IMR-90 (cell line): ENCODE measurements at regions not wholly inside any gene's neighbourhood (a gene's known extent, or its start where the extent isn't known, plus 50 kb on each side); places are given as distances from the start of the nearest gene placed in this dataset.

ENCODE experiments used
- ATAC-seq: fragments of 200-7000 bp; cut with Tn5 transposase; 2 replicates; pipeline ENCODE4 v1.9.1; 2020; ENCODE audit warnings: low read depth, mild to moderate bottlenecking, moderate library complexity
- BruUV-seq: library from RNA; stranded (reverse); fragments of 400-500 nt; replicated peaks from 2 replicates; lab custom pipeline; 2021; lab: Mats Ljungman, UMichigan
- CTCF ChIA-PET: fragments of 300-600 bp; formaldehyde crosslinking; extraction: SDS; loops from one replicate; lab custom pipeline; 2021; ENCODE audit warnings: antibody characterized with exemption; lab: Yijun Ruan, JAX
- POLR2A ChIA-PET: fragments of 300-600 bp; sonication (Branson Sonifier 250); formaldehyde crosslinking; loops from one replicate; lab custom pipeline; 2022; ENCODE audit warnings: antibody characterized with exemption; ENCODE audit not compliant: unreplicated experiment; lab: Charles Lee
- DNase-seq: peaks from one replicate; pipeline ENCODE4 v3.0.0; 2013
- H2AFZ ChIP-seq: replicated peaks from 2 replicates; pipeline ENCODE3; 2013; ENCODE audit warnings: low read length, mild to moderate bottlenecking; ENCODE audit not compliant: poor library complexity
- H2AK5ac ChIP-seq: 2 replicates; pipeline ENCODE4 v1.6.1; 2013; ENCODE audit warnings: low read depth, low read length, inconsistent platforms
- H2AK9ac ChIP-seq: replicated peaks from 2 replicates; pipeline ENCODE3; 2013; ENCODE audit warnings: mild to moderate bottlenecking, low read depth, low read length, moderate library complexity; ENCODE audit not compliant: poor library complexity
- H2BK120ac ChIP-seq: 2 replicates; pipeline ENCODE4 v1.6.1; 2013; ENCODE audit warnings: low read depth, low read length, inconsistent platforms
- H2BK15ac ChIP-seq: 3 replicates; pipeline ENCODE4 v1.6.1; 2013; ENCODE audit warnings: low read depth, low read length, inconsistent platforms
- H2BK20ac ChIP-seq: 2 replicates; pipeline ENCODE4 v1.6.1; 2013; ENCODE audit warnings: low read depth, mild to moderate bottlenecking, inconsistent platforms, low read length, moderate library complexity
- H2BK5ac ChIP-seq: 2 replicates; pipeline ENCODE4 v1.6.1; 2013; ENCODE audit warnings: mild to moderate bottlenecking, low read depth, low read length, inconsistent platforms; ENCODE audit not compliant: poor library complexity, severe bottlenecking
- H3K14ac ChIP-seq: replicated peaks from 2 replicates; pipeline ENCODE4 v1.6.1; 2013; ENCODE audit warnings: low read depth, low read length, inconsistent platforms
- H3K18ac ChIP-seq: 2 replicates; pipeline ENCODE4 v1.6.1; 2013; ENCODE audit warnings: low read depth, low read length, control low read depth
- H3K23ac ChIP-seq: 2 replicates; pipeline ENCODE4 v1.6.1; 2013; ENCODE audit warnings: low read depth, low read length, inconsistent platforms
- H3K27ac ChIP-seq: 2 replicates; pipeline ENCODE4 v1.5.1; 2013; ENCODE audit warnings: mild to moderate bottlenecking, control low read depth, low read length; ENCODE audit not compliant: insufficient read depth
- H3K27me3 ChIP-seq: 2 replicates; pipeline ENCODE4 v1.6.1; 2013; ENCODE audit warnings: low read length; ENCODE audit not compliant: control insufficient read depth, insufficient read depth
- H3K36me3 ChIP-seq: 2 replicates; pipeline ENCODE4 v1.6.1; 2013; ENCODE audit warnings: low read length, mixed read lengths; ENCODE audit not compliant: control insufficient read depth, insufficient read depth
- H3K4ac ChIP-seq: 2 replicates; pipeline ENCODE4 v1.6.1; 2013; ENCODE audit warnings: low read depth, low read length, inconsistent platforms
- H3K4me1 ChIP-seq: 2 replicates; pipeline ENCODE4 v1.6.1; 2013; ENCODE audit warnings: low read length, mixed read lengths; ENCODE audit not compliant: control insufficient read depth, insufficient read depth
- H3K4me2 ChIP-seq: 2 replicates; pipeline ENCODE4 v1.6.1; 2013; ENCODE audit warnings: low read depth, mild to moderate bottlenecking, control low read depth, low read length, moderate library complexity
- H3K4me3 ChIP-seq: 2 replicates; pipeline ENCODE4 v1.5.1; 2013; ENCODE audit warnings: low read depth, mild to moderate bottlenecking, control low read depth, low read length, moderate library complexity; ENCODE audit not compliant: insufficient read depth
- H3K56ac ChIP-seq: 2 replicates; pipeline ENCODE4 v1.6.1; 2013; ENCODE audit warnings: low read length, inconsistent platforms; ENCODE audit not compliant: insufficient read depth; ENCODE audit errors: extremely low read depth
- H3K79me1 ChIP-seq, 2 experiments: 2 replicates each; pipeline ENCODE4 v1.6.1; 2013; ENCODE audit warnings: low read length in 2 of 2, inconsistent platforms in 1 of 2, low read depth in 1 of 2
- H3K9ac ChIP-seq: 2 replicates; pipeline ENCODE4 v1.6.1; 2013; ENCODE audit warnings: low read depth, low read length, control low read depth
- H3K9me1 ChIP-seq: 2 replicates; pipeline ENCODE4 v1.6.1; 2013; ENCODE audit warnings: low read length, inconsistent platforms; ENCODE audit not compliant: insufficient read depth
- H3K9me3 ChIP-seq: 2 replicates; pipeline ENCODE4 v1.6.1; 2013; ENCODE audit warnings: low read length; ENCODE audit not compliant: control insufficient read depth, insufficient read depth
- H4K20me1 ChIP-seq: 2 replicates; pipeline ENCODE4 v1.6.1; 2013; ENCODE audit warnings: low read length, inconsistent platforms; ENCODE audit not compliant: insufficient read depth
- H4K5ac ChIP-seq: 2 replicates; pipeline ENCODE4 v1.6.1; 2013; ENCODE audit warnings: mild to moderate bottlenecking, low read depth, low read length, control low read depth
- H4K8ac ChIP-seq, 2 experiments: 2 replicates each; pipeline ENCODE4 v1.6.1; 2013; ENCODE audit warnings: low read depth in 2 of 2, low read length in 2 of 2, control low read depth in 1 of 2, inconsistent platforms in 1 of 2
- H4K91ac ChIP-seq: 2 replicates; pipeline ENCODE4 v1.6.1; 2013; ENCODE audit warnings: low read depth, low read length, inconsistent platforms; ENCODE audit not compliant: insufficient read depth
- BHLHE40 ChIP-seq: fragments of 150-350 bp; IDR thresholded peaks from 2 replicates; pipeline ENCODE4 v1.6.1; 2016; ENCODE audit warnings: mild to moderate bottlenecking, low read depth, low read length
- CEBPB ChIP-seq: IDR thresholded peaks from 2 replicates; pipeline ENCODE4 v1.6.1; 2012; ENCODE audit warnings: low read depth, low read length, improper control_type of control experiment
- CHD1 ChIP-seq: IDR thresholded peaks from 2 replicates; pipeline ENCODE4 v1.6.1; 2012; ENCODE audit warnings: low read depth, low read length, improper control_type of control experiment
- CTCF ChIP-seq: conservative IDR thresholded peaks from 2 replicates; pipeline ENCODE4 v1.5.1; 2012; ENCODE audit warnings: mild to moderate bottlenecking, low read depth, low read length, improper control_type of control experiment
- MAFK ChIP-seq: IDR thresholded peaks from 2 replicates; pipeline ENCODE4 v1.6.1; 2012; ENCODE audit warnings: low read depth, low read length, improper control_type of control experiment
- MAZ ChIP-seq: IDR thresholded peaks from 2 replicates; pipeline ENCODE4 v1.6.1; 2012; ENCODE audit warnings: low read depth, mild to moderate bottlenecking, low read length, improper control_type of control experiment, moderate library complexity, borderline replicate concordance
- MXI1 ChIP-seq: IDR thresholded peaks from 2 replicates; pipeline ENCODE4 v1.6.1; 2012; ENCODE audit warnings: low read depth, mild to moderate bottlenecking, low read length, moderate library complexity, borderline replicate concordance
- NFE2L2 ChIP-seq: fragments of 150-350 bp; IDR thresholded peaks from 2 replicates; pipeline ENCODE4 v1.6.1; 2016; ENCODE audit warnings: low read depth, mild to moderate bottlenecking, low read length
- POLR2A ChIP-seq: IDR thresholded peaks from 2 replicates; pipeline ENCODE4 v1.6.1; 2012; ENCODE audit warnings: mild to moderate bottlenecking, low read depth, low read length
- RAD21 ChIP-seq: IDR thresholded peaks from 2 replicates; pipeline ENCODE4 v1.6.1; 2012; ENCODE audit warnings: low read length, improper control_type of control experiment
- RCOR1 ChIP-seq: IDR thresholded peaks from 2 replicates; pipeline ENCODE4 v1.6.1; 2012; ENCODE audit warnings: mild to moderate bottlenecking, low read length, improper control_type of control experiment; ENCODE audit not compliant: insufficient replicate concordance
- RFX5 ChIP-seq: IDR thresholded peaks from 2 replicates; pipeline ENCODE4 v1.8.0; 2012; ENCODE audit warnings: low read depth, mild to moderate bottlenecking, low read length, moderate library complexity
- SMC3 ChIP-seq: fragments of 150-350 bp; IDR thresholded peaks from 2 replicates; pipeline ENCODE4 v1.6.1; 2016; ENCODE audit warnings: low read depth, mild to moderate bottlenecking, antibody characterized with exemption, low read length, moderate library complexity
- dilution Hi-C: fragments of 300-500 bp; cut with HindIII; formaldehyde crosslinking; loops from one replicate; pipeline ENCODE4 v1.14.3; 2018; ENCODE audit warnings: low sequenced_read_pairs; ENCODE audit not compliant: unreplicated experiment
- in situ Hi-C: fragments of 300-500 bp; cut with MboI; formaldehyde crosslinking; loops from 3 replicates; pipeline ENCODE4 v1.14.3; 2019; ENCODE audit warnings: low sequenced_read_pairs, inconsistent platforms, mixed read lengths
- intact Hi-C: fragments of 100-400 bp; cut with micrococcal nuclease; formaldehyde crosslinking; loops from 2 replicates; pipeline ENCODE4 v1.10.0; 2022

- TF ChIP-seq CTCF = no peak
Observed at GRCh38 chr11:130728185-130729180, 187.8 kb downstream of the SNX19 start (continued).

- POLR2A ChIA-PET = no interaction called here
- Histone ChIP-seq H3K4ac (no peak overlapping the region), H2AFZ (no peak overlapping the region)
- TF ChIP-seq CEBPB = no peak
- no peak for TF ChIP-seq CTCF
- TF ChIP-seq MAFK = no peak
- no peak for TF ChIP-seq POLR2A
- no peak for TF ChIP-seq RFX5
- no peak for TF ChIP-seq RAD21
- TF ChIP-seq MAZ = no peak
- no peak for TF ChIP-seq CHD1
- no peak for TF ChIP-seq BHLHE40
- no peak for TF ChIP-seq RCOR1
- TF ChIP-seq MXI1 = no peak
- no peak for TF ChIP-seq NFE2L2
- TF ChIP-seq SMC3 = no peak
Observed at GRCh38 chr11:130729193-130729592, 187.1 kb downstream of the SNX19 start.

More at GRCh38 chr11:130729193-130729592, 187.1 kb downstream of the SNX19 start:
- H3K27me3 ChIP-seq = no peaks in the 10 kb centered on the region
- H2BK15ac ChIP-seq = no peak overlapping the region
- H3K23ac ChIP-seq = no peak overlapping the region
- no TSS peak for BruUV-seq
- no peak overlapping the region for H3K18ac ChIP-seq
- H3K79me1 ChIP-seq = no peaks in the 10 kb centered on the region
- no peak overlapping the region for H3K9ac ChIP-seq
- H3K4me2 ChIP-seq = no peak overlapping the region
- no peak overlapping the region for H3K56ac ChIP-seq
- no peak for DNase-seq
- in situ Hi-C loops (no loop called here), dilution Hi-C loops (no loop called here), intact Hi-C loops (no loop called here)
- H2AK9ac ChIP-seq = no peak overlapping the region
- peaks cover 6% of the 10 kb centered on the region; the same call in 1 of the 2 replicates for H3K9me1 ChIP-seq
- H2AK5ac ChIP-seq = no peak overlapping the region
- no peak for ATAC-seq
- no peak overlapping the region for H2BK120ac ChIP-seq
- H4K91ac ChIP-seq = no peak overlapping the region
- H2BK5ac ChIP-seq = no peak overlapping the region
- no peaks in the 10 kb centered on the region for H4K20me1 ChIP-seq
- CTCF ChIA-PET = no interaction called here
- no peak overlapping the region for H3K14ac ChIP-seq
- H3K36me3 ChIP-seq = no peaks in the 10 kb centered on the region
- no peak overlapping the region for H4K5ac ChIP-seq
- no peak overlapping the region for H3K27ac ChIP-seq
- H2BK20ac ChIP-seq = no peak overlapping the region
- no peak overlapping the region for H4K8ac ChIP-seq
- H3K4me3 ChIP-seq = no peak overlapping the region
- H3K4me1 ChIP-seq = peaks cover 19% of the 10 kb centered on the region
- peaks cover 6% of the 10 kb centered on the region for H3K9me3 ChIP-seq
